IPS-11a (cell line): ENCODE measurements at regions not wholly inside any gene's neighbourhood (a gene's known extent, or its start where the extent isn't known, plus 50 kb on each side); places are given as distances from the start of the nearest gene placed in this dataset.
"Not testable (repeated sequence)": the region's sequence is repeated elsewhere in the genome, so short reads cannot be mapped to it uniquely, and the experiment has no call there.

Experiments used
- H3K4me3 ChIP-seq: one replicate; pipeline ENCODE4 v1.5.1; 2013; ENCODE audit warnings: low read depth, low read length, control low read depth

- no peak overlapping the region for H3K4me3 ChIP-seq
Observed at GRCh38 chr16:85202051-85202601, 89.9 kb upstream of the CIBAR2 start.

GRCh38 chr16:85202631-85203461, 90.6 kb upstream of the CIBAR2 start:
- no peak overlapping the region for H3K4me3 ChIP-seq

GRCh38 chr16:85203462-85203813, 91.2 kb upstream of the CIBAR2 start:
- no peak overlapping the region for H3K4me3 ChIP-seq

GRCh38 chr16:85204242-85205010, 92.2 kb upstream of the CIBAR2 start:
- no peak overlapping the region for H3K4me3 ChIP-seq

- not testable (repeated sequence) for H3K4me3 ChIP-seq
Observed at GRCh38 chr16:85205257-85205656, 93.0 kb upstream of the CIBAR2 start.

- H3K4me3 ChIP-seq, result no peak overlapping the region
Observed at GRCh38 chr16:85205747-85206471, 93.6 kb upstream of the CIBAR2 start.

GRCh38 chr16:85206472-85207356, 94.4 kb upstream of the CIBAR2 start:
- no peak overlapping the region for H3K4me3 ChIP-seq

- H3K4me3 ChIP-seq, result no peak overlapping the region
Observed at GRCh38 chr16:85207357-85207921, 95.2 kb upstream of the CIBAR2 start.

- H3K4me3 ChIP-seq, result no peak overlapping the region
Observed at GRCh38 chr16:85208181-85208580, 95.9 kb upstream of the CIBAR2 start.

- H3K4me3 ChIP-seq, result no peak overlapping the region
Observed at GRCh38 chr16:85208643-85209520, 96.6 kb upstream of the CIBAR2 start.

- no peak overlapping the region for H3K4me3 ChIP-seq
Observed at GRCh38 chr16:85209526-85210121, 97.4 kb upstream of the CIBAR2 start.

GRCh38 chr16:85210423-85211169, 98.3 kb upstream of the CIBAR2 start:
- no peak overlapping the region for H3K4me3 ChIP-seq

GRCh38 chr16:85211271-85211801, 99.1 kb upstream of the CIBAR2 start:
- no peak overlapping the region for H3K4me3 ChIP-seq

GRCh38 chr16:85213926-85214675, 101.8 kb upstream of the CIBAR2 start:
- no peak overlapping the region for H3K4me3 ChIP-seq

GRCh38 chr16:85215478-85216118, 103.3 kb upstream of the CIBAR2 start:
- no peak overlapping the region for H3K4me3 ChIP-seq
